Prostate gland (tissue), 2 donors: ENCODE measurements at regions not wholly inside any gene's neighbourhood (a gene's known extent, or its start where the extent isn't known, plus 50 kb on each side); places are given as distances from the start of the nearest gene placed in this dataset.

Experiments used
- DNase-seq: peaks from one replicate; pipeline ENCODE4 v3.0.0-alpha.2; 2019; ENCODE audit warnings: low spot score
- H3K27ac ChIP-seq, 2 donors: fragments of 200-600 bp; sonication (generic); 2 replicates each; pipeline ENCODE4 v1.5.1; 2017 to 2019
- H3K27me3 ChIP-seq: fragments of 200-600 bp; sonication (generic); replicated peaks from 2 replicates; pipeline ENCODE4 v1.5.1; 2019; ENCODE audit not compliant: insufficient read depth
- H3K36me3 ChIP-seq, 2 donors: fragments of 200-600 bp; sonication (generic); 1 replicate in 1 of 2; 2 replicates in 1 of 2; pipeline versions ENCODE4 v1.5.1 to v1.8.1; 2017 to 2019
- H3K4me1 ChIP-seq: fragments of 200-600 bp; sonication (generic); replicated peaks from 2 replicates; pipeline ENCODE4 v1.5.1; 2019
- H3K4me3 ChIP-seq, 2 donors: fragments of 200-600 bp; sonication (generic); 2 replicates each; pipeline ENCODE4 v1.5.1; 2017 to 2019
- H3K9me3 ChIP-seq: fragments of 200-600 bp; sonication (generic); 2 replicates; pipeline ENCODE4 v1.5.1; 2017
- CTCF ChIP-seq, 4 experiments: fragments of 200-600 bp in 2 of 4; fragments of 450-650 bp in 2 of 4; sonication (generic) in 2 of 4; IDR thresholded peaks; 1 replicate in 3 of 4; 2 replicates in 1 of 4; pipeline ENCODE4 v1.5.1; 2016 to 2019; ENCODE audit warnings: antibody characterized with exemption in 4 of 4, mild to moderate bottlenecking in 2 of 4, moderate library complexity in 2 of 4
- POLR2A ChIP-seq: fragments of 450-650 bp; IDR thresholded peaks from one replicate; pipeline ENCODE4 v1.6.1; 2016; ENCODE audit warnings: antibody characterized with exemption, mild to moderate bottlenecking
- POLR2AphosphoS5 ChIP-seq: sonication (generic); formaldehyde crosslinking; IDR thresholded peaks from one replicate; pipeline ENCODE4 v1.6.1; 2017; ENCODE audit warnings: antibody characterized with exemption
- WGBS: methylation state at CpG from one replicate; pipeline ENCODE4 v1.1.5; 2018; 5-methylcytosine and 5-hydroxymethylcytosine counted together
- intact Hi-C: fragments of 100-400 bp; cut with DNase I; formaldehyde crosslinking; loops from one replicate; pipeline ENCODE4 v1.14.2; 2022

- TF ChIP-seq CTCF (IDR thresholded peaks at IDR 0.05) = no peak
- no peak for TF ChIP-seq POLR2A
- TF ChIP-seq POLR2AphosphoS5 = no peak
- DNase-seq = no peak
- Histone ChIP-seq H3K36me3 (no peaks in the 10 kb centered on the region), H3K4me1 (no peaks in the 10 kb centered on the region), H3K27ac (no peak overlapping the region), H3K27me3 (no peaks in the 10 kb centered on the region), H3K9me3 (no peaks in the 10 kb centered on the region), H3K4me3 (no peak overlapping the region)
- intact Hi-C loops = no loop called here
- 87% methylated on average over 8 of the region's 8 CpGs for WGBS
Measured at GRCh38 chr1:58999676-59000075, 215.8 kb upstream of the JUN start.

GRCh38 chr1:59004755-59005154, 220.9 kb upstream of the JUN start:
- 67% methylated on average over 2 of the region's 2 CpGs for WGBS
- Histone ChIP-seq H3K4me3 (no peak overlapping the region), H3K27ac (no peak overlapping the region), H3K4me1 (no peaks in the 10 kb centered on the region), H3K9me3 (no peaks in the 10 kb centered on the region), H3K27me3 (no peaks in the 10 kb centered on the region), H3K36me3 (no peaks in the 10 kb centered on the region)
- no peak for DNase-seq
- intact Hi-C loops = no loop called here
- TF ChIP-seq POLR2A (no peak), POLR2AphosphoS5 (no peak), CTCF (IDR thresholded peaks at IDR 0.05) (no peak)

- intact Hi-C loops = no loop called here
- no peaks in the 10 kb centered on the region for H3K27me3 ChIP-seq
- WGBS = 77% methylated on average over 1 of the region's 1 CpG
- no peaks in the 10 kb centered on the region for H3K9me3 ChIP-seq
- H3K36me3 ChIP-seq = no peaks in the 10 kb centered on the region
- no peak overlapping the region for H3K4me3 ChIP-seq
- no peak for TF ChIP-seq POLR2A
- H3K4me1 ChIP-seq = no peaks in the 10 kb centered on the region
- DNase-seq = no peak
- H3K27ac ChIP-seq = no peak overlapping the region
Measured at GRCh38 chr1:59005491-59006288, 221.8 kb upstream of the JUN start.

GRCh38 chr1:59006289-59006658, 222.4 kb upstream of the JUN start:
- no peak for DNase-seq
- H3K4me1 ChIP-seq = no peaks in the 10 kb centered on the region
- intact Hi-C loops = no loop called here
- no peaks in the 10 kb centered on the region for H3K9me3 ChIP-seq
- H3K27ac ChIP-seq = no peak overlapping the region
- no peaks in the 10 kb centered on the region for H3K27me3 ChIP-seq
- no peak overlapping the region for H3K4me3 ChIP-seq
- 66% methylated on average over 3 of the region's 3 CpGs for WGBS
- no peaks in the 10 kb centered on the region for H3K36me3 ChIP-seq
- TF ChIP-seq POLR2A = no peak
- TF ChIP-seq CTCF (IDR thresholded peaks at IDR 0.05) = no peak
- TF ChIP-seq POLR2AphosphoS5 = no peak

- 61% methylated on average over 6 of the region's 6 CpGs for WGBS
- Histone ChIP-seq H3K4me3 (no peak overlapping the region), H3K27ac (no peak overlapping the region), H3K9me3 (no peaks in the 10 kb centered on the region), H3K27me3 (no peaks in the 10 kb centered on the region), H3K36me3 (no peaks in the 10 kb centered on the region), H3K4me1 (no peaks in the 10 kb centered on the region)
- intact Hi-C loops = no loop called here
- DNase-seq = no peak
- TF ChIP-seq POLR2A (no peak), CTCF (IDR thresholded peaks at IDR 0.05) (no peak), POLR2AphosphoS5 (no peak)
Measured at GRCh38 chr1:59006932-59007331, 223.1 kb upstream of the JUN start.
